HEK293T (cell line): ENCODE measurements at regions not wholly inside any gene's neighbourhood (a gene's known extent, or its start where the extent isn't known, plus 50 kb on each side); places are given as distances from the start of the nearest gene placed in this dataset.

Source experiments
- ELF4 ChIP-seq: fragments of 450-650 bp; IDR thresholded peaks from 2 replicates; pipeline ENCODE4 v1.6.1; 2017; ENCODE audit warnings: antibody characterized with exemption
- HDGF ChIP-seq: fragments of 450-650 bp; IDR thresholded peaks from 2 replicates; pipeline ENCODE4 v1.6.1; 2017; ENCODE audit warnings: antibody characterized with exemption, borderline replicate concordance
- TARDBP ChIP-seq: fragments of 450-650 bp; IDR thresholded peaks from 2 replicates; pipeline ENCODE4 v1.6.1; 2016
- TF ChIP-seq, protein P1 (sequence below): fragments of 450-650 bp; IDR thresholded peaks from 2 replicates; pipeline ENCODE4 v1.6.1; 2016

DNA sequence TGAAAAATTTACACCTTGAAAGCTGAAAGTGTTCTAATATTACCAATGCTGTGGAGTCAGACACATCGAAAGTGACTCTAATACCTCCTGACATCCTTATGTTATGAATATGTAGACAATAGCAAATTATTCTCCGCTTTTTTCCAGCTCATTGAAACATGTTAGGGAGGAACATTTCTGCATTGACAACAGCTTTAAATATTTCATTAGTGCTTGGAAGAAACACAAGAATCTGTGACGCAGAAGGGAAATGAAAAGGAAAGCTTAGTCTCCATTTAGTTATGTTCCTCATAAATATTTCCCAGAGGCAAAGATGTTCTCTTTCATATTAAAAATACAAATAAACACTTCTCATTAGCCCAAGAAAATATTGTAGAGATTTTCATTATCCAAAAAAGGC lies 55.8 kb upstream of the CD99 start:
- TF ChIP-seq HDGF: no peak
- TF ChIP-seq, protein P1, sequence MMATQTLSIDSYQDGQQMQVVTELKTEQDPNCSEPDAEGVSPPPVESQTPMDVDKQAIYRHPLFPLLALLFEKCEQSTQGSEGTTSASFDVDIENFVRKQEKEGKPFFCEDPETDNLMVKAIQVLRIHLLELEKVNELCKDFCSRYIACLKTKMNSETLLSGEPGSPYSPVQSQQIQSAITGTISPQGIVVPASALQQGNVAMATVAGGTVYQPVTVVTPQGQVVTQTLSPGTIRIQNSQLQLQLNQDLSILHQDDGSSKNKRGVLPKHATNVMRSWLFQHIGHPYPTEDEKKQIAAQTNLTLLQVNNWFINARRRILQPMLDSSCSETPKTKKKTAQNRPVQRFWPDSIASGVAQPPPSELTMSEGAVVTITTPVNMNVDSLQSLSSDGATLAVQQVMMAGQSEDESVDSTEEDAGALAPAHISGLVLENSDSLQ: no peak
- TF ChIP-seq TARDBP: no peak
- TF ChIP-seq ELF4: no peak
